Dermis microvascular lymphatic vessel endothelial cell (primary cell): ENCODE measurements at regions not wholly inside any gene's neighbourhood (a gene's known extent, or its start where the extent isn't known, plus 50 kb on each side); places are given as distances from the start of the nearest gene placed in this dataset.
"Not testable (repeated sequence)": the region's sequence is repeated elsewhere in the genome, so short reads cannot be mapped to it uniquely, and the experiment has no call there.

Experiments
- DNase-seq, 2 donors: peaks; one replicate each; pipeline versions ENCODE4 v3.0.0 to v3.0.0-alpha.2; 2010; ENCODE audit warnings: low read depth in 2 of 2

DNA sequence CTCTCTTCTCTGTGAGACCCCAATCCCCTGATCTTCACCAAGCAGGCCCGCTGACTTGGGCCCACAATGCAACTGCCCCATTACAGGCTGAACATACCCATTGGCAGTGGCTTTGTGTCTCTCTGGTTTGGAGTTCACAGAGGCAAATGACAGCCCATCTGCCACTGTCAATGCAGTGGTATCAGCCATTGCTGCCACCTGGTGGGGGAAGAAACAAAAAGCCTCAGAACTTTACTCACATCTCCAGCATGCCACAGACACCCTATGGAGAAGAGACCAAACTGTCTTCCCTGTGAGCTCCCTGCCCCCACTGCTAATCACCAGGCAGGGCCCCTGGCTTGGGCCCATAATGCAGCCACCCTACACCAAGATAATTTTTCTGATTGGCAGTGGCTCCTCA lies 729.3 kb upstream of the ACTRT1 start:
- no peak for DNase-seq

- DNase-seq: no peak
These were observed 728.7 kb upstream of the ACTRT1 start for GRCh38 chrX:128780934-128781333.

- DNase-seq: no peak
These were observed 717.3 kb upstream of the ACTRT1 start for GRCh38 chrX:128769495-128769894.

DNA sequence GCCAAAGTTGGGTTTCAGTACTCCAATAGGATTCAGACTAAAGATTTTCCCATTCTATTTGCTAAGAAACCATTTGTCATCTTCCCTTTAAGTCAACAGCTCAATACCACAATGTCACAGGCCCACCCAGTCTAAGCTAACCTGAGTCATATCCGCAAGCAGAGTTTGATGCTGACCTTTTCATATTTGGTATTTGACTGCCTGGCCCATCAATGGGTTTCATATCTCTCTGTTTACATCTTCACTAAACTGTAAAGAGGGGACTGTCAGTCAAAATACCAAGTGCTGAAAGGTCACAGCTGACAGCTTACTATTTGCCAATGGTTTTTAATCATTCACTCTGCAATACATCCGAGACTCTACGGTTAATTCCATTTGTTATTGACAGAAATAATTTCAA lies 707.5 kb upstream of the ACTRT1 start:
- DNase-seq: no peak

DNA sequence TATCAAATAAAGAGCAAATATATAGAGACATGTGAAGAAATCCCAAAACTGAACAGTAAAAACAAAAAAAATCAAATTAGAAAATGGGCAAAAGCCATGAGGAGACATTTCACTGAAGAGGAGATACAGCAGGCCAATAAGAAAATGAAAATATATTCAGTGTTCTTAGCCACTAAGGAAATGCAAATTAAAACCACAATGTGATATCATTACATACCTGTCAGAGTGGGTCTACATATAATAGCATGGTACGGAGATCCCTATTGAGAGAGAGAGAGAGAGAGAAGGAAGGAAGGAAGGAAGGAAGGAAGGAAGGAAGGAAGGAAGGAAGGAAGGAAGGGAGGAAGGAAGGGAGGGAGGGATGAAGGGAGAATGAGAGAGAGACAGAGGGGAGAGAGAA lies 707.0 kb upstream of the ACTRT1 start:
- no peak for DNase-seq

DNA sequence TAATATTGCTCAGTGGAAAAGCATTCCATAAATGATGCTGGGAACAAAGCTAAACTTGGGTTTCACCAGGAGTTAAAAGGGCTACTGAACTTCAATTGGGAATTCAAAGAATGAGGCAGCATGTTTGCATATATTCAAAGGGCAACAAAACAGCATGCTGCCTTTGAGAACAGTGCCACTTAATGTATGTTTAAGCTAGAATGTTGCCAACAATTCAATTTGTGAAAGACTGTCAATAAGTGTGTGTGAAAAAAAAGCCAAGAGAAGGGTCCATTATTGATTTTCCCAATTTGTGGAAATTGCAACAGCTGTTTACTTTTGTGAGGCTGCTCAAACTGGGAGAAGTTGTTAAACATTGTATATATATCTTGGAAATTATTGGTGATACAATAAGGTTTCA lies 701.9 kb upstream of the ACTRT1 start:
- DNase-seq: no peak

DNA sequence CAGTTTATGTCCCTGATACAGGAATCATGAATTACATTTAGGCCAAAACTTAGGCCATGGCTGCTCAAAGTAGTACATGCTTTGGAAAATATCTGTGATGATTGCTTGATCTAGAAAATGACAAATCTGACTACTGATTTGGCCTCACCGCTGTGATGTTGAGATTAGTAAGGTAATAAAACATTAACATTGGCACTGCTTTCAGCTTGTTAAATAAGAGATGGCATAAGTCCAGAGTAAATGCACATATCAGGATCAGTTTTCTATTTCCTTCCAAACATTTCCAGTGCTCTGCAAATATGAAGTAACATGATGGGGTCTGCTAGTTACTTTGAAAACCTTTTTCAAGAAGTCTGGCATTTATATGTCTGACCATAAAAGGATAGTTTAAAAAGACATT lies 687.3 kb upstream of the ACTRT1 start:
- no peak for DNase-seq

GRCh38 chrX:128728943-128729342 lies 676.7 kb upstream of the ACTRT1 start:
- DNase-seq: no peak

DNA sequence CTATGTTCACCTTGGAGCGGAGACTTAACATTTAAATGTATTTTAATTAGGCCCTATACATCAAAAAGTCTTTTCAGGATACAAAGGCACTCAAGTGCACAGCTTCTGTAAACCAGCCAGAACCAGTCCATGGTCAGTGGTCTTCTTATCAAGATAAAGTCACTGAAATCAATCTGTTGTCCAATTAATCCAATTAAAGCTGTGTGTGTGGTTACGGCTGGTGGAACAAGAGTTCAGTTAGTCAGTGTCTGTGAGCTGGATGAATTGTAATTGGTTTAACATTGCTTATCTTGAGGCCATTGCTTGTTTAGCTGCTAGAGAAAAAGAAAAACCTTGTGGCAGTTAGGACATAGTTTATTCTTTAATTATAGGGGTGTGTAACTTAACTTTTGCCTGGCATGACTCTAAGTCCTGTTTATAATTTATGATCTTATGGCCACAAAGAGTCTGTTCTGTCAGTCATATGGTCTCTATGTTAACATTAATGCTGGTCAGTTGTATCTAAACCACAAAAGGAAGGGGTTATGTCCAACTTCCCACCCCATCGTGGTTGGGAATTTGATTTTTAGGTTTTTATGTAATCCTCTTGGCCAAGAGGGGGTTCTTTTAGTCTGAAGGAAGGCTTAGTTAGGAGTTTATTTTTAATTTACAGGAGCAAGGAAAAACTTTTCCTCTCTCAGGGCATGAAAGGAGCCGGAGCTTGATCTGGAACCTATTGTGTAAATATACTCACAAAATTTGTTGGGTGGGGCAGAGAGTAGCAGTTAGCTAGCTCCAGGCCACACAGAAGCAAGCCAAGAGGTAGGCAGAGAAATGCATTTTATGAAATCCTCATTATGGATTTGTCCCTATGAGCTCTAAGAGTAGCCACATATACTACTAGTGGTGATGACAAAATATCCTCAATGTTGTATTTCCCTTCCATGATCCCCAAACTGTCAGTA lies 665.7 kb upstream of the ACTRT1 start:
- no peak for DNase-seq

DNA sequence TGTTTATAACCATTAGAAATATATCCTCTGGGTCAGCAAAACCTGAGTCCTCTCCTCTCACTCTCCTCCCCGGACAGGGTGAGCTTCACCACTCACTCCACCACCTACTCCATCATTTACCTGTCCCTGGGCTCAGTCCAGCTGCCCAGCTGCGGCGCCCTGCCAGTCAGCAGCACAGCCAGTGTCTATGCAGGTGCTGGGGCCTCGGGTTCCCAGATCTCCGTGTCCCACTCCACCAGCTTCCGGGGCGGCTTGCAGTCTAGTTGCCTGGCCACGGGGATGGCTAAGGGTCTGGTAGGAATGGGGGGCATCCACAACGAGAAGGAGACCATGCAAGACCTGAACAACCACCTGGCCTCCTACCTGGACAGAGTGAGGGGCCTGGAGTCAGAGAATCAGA lies 662.2 kb upstream of the ACTRT1 start:
- DNase-seq: no peak

GRCh38 chrX:128699716-128700285 lies 647.6 kb upstream of the ACTRT1 start:
- no peak for DNase-seq

DNA sequence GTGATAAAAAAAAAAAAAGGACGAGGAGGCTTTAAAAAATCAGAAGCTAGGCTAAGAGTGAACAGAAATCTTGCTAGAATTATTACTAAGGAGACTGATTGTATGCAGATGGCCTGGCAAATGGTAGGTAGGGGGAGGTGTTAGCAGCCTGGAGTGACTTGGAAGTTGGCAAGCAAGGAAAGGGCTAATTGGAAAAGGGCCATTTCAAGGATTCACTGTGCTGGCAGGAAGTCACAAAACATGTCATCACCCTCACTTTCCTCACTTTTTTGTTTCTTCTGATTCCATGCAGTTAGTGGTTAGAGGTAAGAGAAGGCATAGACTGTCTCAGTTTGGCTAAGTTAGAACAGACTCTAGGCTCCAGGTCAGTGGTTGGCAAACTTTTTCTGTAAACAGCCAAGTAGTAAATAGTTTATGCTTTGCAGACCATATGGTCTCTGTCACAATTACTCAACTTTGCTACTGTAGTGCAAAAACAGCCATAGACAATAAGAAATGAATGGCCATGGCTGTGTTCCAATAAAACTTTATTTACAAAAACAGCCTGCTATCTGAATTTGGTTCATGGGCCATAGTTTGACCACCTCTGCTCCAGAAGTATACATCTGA lies 646.5 kb upstream of the ACTRT1 start:
- no peak for DNase-seq

- no peak for DNase-seq
These were observed 639.7 kb upstream of the ACTRT1 start for GRCh38 chrX:128691872-128692271.

DNA sequence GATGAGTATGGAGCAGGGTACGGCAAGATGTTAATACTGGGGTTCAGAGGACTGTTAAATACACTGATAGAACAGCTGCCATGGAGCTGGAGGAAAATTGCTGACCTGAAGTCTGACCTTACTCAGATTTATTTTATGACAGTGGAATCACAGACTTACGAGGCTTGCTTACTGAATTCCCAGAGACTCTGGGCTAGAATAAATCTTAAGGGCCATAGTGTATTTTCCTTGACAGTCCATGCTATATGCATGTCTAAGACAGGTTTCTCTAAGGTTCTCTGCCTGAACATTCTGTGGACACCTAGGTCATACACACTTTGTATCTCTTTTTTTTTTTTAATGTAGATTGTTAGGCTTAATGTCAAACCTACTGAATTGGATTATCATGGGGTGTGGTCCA lies 633.2 kb upstream of the ACTRT1 start:
- DNase-seq: no peak

- DNase-seq: no peak
These were observed 624.4 kb upstream of the ACTRT1 start for GRCh38 chrX:128676651-128677050.

DNA sequence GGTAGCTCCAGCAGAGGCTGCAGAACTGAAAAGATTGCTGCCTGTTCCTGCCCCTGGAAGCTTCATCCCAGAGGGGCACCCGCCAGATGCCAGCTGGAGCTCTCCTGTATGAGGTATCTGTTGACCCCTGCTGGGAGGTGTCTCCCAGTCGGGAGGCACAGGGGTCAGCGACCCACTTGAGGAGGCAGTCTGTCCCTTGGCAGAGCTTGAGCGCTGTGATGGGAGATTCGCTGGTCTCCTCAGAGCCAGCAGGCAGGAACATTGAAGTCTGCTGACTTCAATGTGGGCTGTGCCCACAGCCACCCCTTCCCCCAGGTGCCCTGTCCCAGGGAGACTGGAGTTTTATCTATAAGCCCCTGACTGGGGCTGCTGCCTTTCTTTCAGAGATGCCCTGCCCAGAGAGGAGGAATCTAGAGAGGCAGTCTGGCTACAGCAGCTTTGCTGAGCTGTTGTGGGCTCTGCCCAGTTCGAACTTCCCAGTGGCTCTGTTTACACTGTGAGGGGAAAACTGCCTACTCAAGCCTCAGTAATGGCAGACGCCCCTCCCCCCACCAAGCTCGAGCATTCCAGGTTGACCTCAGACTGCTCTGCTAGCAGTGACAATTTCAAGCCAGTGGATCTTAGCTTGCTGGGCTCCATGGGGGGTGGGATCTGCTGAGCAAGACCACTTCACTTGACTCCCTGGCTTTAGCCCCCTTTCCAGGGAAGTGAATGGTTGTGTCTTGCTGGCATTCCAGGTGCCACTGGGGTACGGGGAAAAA lies 622.3 kb upstream of the ACTRT1 start:
- not testable (repeated sequence) for DNase-seq

- DNase-seq: no peak
These were observed 612.0 kb upstream of the ACTRT1 start for GRCh38 chrX:128664211-128664610.

DNA sequence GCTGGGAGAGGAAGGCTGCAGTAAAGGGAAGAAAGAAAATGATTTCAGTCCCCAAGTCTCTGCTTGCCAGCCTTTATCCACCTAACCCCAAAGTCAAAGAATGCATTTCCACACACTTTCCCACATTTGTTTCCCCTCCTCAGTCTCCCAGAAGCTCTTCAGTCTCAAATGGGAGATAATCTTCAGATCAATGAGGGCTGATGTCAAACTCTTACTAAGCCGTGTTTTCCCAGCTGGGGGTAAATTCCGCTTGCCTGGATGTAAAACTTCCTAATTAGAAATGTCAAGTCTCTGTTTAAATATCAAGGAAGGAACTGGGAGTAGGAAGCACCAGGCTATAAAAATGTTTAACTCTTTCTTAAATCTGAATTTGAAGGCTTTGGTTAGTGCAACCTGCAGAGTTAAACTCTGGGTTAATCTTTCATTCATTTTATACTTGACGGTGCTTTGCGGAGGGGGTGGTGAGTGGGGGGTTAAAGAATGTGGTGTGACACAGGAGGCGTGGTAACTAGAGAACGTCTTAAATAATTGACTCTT lies 601.4 kb upstream of the ACTRT1 start:
- DNase-seq: no peak

GRCh38 chrX:128650326-128650725 lies 598.1 kb upstream of the ACTRT1 start:
- DNase-seq: no peak

GRCh38 chrX:128634754-128635153 lies 582.6 kb upstream of the ACTRT1 start:
- DNase-seq: no peak

DNA sequence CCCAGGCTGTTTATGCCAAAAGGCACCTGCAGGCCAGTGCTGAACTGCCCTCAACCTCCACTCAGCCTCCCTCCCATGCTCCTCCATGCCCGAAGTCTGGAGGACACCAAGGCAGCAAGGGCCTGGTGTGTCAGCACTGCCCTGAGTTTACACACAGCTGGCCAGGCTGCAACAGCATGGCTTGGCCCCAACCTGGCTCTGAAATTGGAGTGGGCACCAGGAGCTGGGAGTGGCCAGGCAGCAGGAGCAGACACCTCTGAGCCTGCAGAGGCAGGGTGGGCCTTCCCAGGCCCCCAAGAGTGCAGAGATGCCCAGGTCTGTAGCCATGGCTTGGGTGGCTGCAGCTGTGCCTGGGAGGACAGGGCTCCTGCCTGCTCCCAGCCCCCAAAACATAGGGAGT lies 571.2 kb upstream of the ACTRT1 start:
- DNase-seq: no peak

GRCh38 chrX:128622296-128622695 lies 570.1 kb upstream of the ACTRT1 start:
- no peak for DNase-seq
